IMR-90 (cell line): ENCODE measurements at regions not wholly inside any gene's neighbourhood (a gene's known extent, or its start where the extent isn't known, plus 50 kb on each side); places are given as distances from the start of the nearest gene placed in this dataset.

Source experiments
- BHLHE40 ChIP-seq: fragments of 150-350 bp; IDR thresholded peaks from 2 replicates; pipeline ENCODE4 v1.6.1; 2016; ENCODE audit warnings: mild to moderate bottlenecking, low read depth, low read length
- CEBPB ChIP-seq: IDR thresholded peaks from 2 replicates; pipeline ENCODE4 v1.6.1; 2012; ENCODE audit warnings: low read depth, low read length, improper control_type of control experiment
- CTCF ChIP-seq: conservative IDR thresholded peaks from 2 replicates; pipeline ENCODE4 v1.5.1; 2012; ENCODE audit warnings: mild to moderate bottlenecking, low read depth, low read length, improper control_type of control experiment
- ELK1 ChIP-seq: fragments of 150-350 bp; IDR thresholded peaks from 2 replicates; pipeline ENCODE4 v1.6.1; 2016; ENCODE audit warnings: low read depth, mild to moderate bottlenecking, low read length, moderate library complexity, borderline replicate concordance
- MAFK ChIP-seq: IDR thresholded peaks from 2 replicates; pipeline ENCODE4 v1.6.1; 2012; ENCODE audit warnings: low read depth, low read length, improper control_type of control experiment
- MXI1 ChIP-seq: IDR thresholded peaks from 2 replicates; pipeline ENCODE4 v1.6.1; 2012; ENCODE audit warnings: low read depth, mild to moderate bottlenecking, low read length, moderate library complexity, borderline replicate concordance
- POLR2A ChIP-seq: IDR thresholded peaks from 2 replicates; pipeline ENCODE4 v1.6.1; 2012; ENCODE audit warnings: mild to moderate bottlenecking, low read depth, low read length
- RAD21 ChIP-seq: IDR thresholded peaks from 2 replicates; pipeline ENCODE4 v1.6.1; 2012; ENCODE audit warnings: low read length, improper control_type of control experiment
- RFX5 ChIP-seq: IDR thresholded peaks from 2 replicates; pipeline ENCODE4 v1.8.0; 2012; ENCODE audit warnings: low read depth, mild to moderate bottlenecking, low read length, moderate library complexity
- SMC3 ChIP-seq: fragments of 150-350 bp; IDR thresholded peaks from 2 replicates; pipeline ENCODE4 v1.6.1; 2016; ENCODE audit warnings: low read depth, mild to moderate bottlenecking, antibody characterized with exemption, low read length, moderate library complexity
- USF2 ChIP-seq: fragments of 150-350 bp; IDR thresholded peaks from 2 replicates; pipeline ENCODE4 v1.6.1; 2017; ENCODE audit warnings: mild to moderate bottlenecking, antibody characterized with exemption, low read length, low read depth

- TF ChIP-seq MAFK (no peak), RAD21 (no peak), POLR2A (no peak), USF2 (no peak), SMC3 (no peak), MXI1 (no peak), CTCF (no peak), BHLHE40 (no peak), ELK1 (no peak), CEBPB (no peak), RFX5 (no peak)
Observed at GRCh38 chr6:80967609-80968008, 784.9 kb downstream of the TENT5A start.
